C4-2B (cell line): ENCODE measurements at regions not wholly inside any gene's neighbourhood (a gene's known extent, or its start where the extent isn't known, plus 50 kb on each side); places are given as distances from the start of the nearest gene placed in this dataset.

ENCODE experiments used
- H3K27ac ChIP-seq: fragments of 450-650 bp; 2 replicates; pipeline ENCODE4 v1.5.1; 2017
- CTCF ChIP-seq: fragments of 450-650 bp; conservative IDR thresholded peaks from 2 replicates; pipeline ENCODE4 v1.5.1; 2017; ENCODE audit warnings: mild to moderate bottlenecking
- ZFX ChIP-seq: fragments of 450-650 bp; IDR thresholded peaks from 2 replicates; pipeline ENCODE4 v1.6.1; 2017

GRCh38 chr22:49195636-49196035 is 632.0 kb downstream of the BRD1 start:
- TF ChIP-seq CTCF (no peak), ZFX (no peak)

GRCh38 chr22:49193901-49194465 is 633.7 kb downstream of the BRD1 start:
- no peak for TF ChIP-seq ZFX
- no peak for TF ChIP-seq CTCF
- H3K27ac ChIP-seq, result no peak overlapping the region

More at GRCh38 chr22:49195636-49196035, 632.0 kb downstream of the BRD1 start:
- no peak overlapping the region for H3K27ac ChIP-seq

GRCh38 chr22:49193348-49193747 is 634.3 kb downstream of the BRD1 start:
- TF ChIP-seq ZFX (no peak), CTCF (no peak)
- no peak overlapping the region for H3K27ac ChIP-seq

GRCh38 chr22:49192857-49193250 is 634.8 kb downstream of the BRD1 start:
- H3K27ac ChIP-seq, result no peak overlapping the region
- TF ChIP-seq ZFX (no peak), CTCF (no peak)

GRCh38 chr22:49192180-49192856 is 635.4 kb downstream of the BRD1 start:
- no peak overlapping the region for H3K27ac ChIP-seq
- no peak for TF ChIP-seq ZFX
- TF ChIP-seq CTCF, result no peak

- H3K27ac ChIP-seq, result no peak overlapping the region
- TF ChIP-seq ZFX, result no peak
- no peak for TF ChIP-seq CTCF
These were observed 636.1 kb downstream of the BRD1 start for GRCh38 chr22:49191506-49191980.

- no peak for TF ChIP-seq ZFX
- TF ChIP-seq CTCF, result no peak
- no peak overlapping the region for H3K27ac ChIP-seq
These were observed 636.7 kb downstream of the BRD1 start for GRCh38 chr22:49190816-49191505.
